ENCODE measurements at regions not wholly inside any gene's neighbourhood (a gene's known extent, or its start where the extent isn't known, plus 50 kb on each side); places are given as distances from the start of the nearest gene placed in this dataset.
A peak's percentile ranks its signal among the peaks of the same experiment; 100 is the strongest.

DNA sequence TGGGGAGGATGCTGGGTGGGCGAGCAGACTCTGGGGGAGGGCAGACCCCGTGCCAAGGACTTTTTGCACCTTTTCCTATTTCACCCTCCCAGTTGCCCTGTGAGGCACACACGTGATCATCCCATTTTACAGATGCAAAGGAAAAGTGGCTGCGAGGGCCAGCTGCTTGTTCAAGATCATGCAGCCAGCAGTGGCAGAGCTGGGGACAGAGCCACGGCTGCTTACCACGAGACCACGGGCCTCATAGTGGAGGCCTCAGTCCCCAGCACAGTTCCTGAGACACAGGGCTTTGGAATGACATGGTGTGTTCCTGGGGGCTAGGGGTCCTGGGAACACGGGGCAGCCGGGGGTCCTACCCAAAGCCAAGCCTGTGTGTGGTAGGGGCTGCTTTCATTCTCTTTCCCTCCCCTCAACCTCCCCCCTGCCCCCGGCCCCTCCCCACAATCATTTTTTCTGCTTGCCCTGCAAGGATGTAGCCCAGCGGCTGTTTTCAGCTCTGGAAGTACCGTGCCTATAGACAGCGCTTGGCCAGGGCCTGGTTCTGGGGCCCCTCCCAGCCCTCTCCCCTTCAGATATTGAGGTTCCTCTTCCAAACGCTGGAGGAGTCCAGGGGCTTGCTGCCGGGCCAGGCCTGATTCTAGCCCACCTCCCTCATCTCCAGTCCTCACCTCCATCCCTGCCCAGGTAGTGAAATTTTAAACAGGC lies 58.5 kb upstream of the IER5L start:
- peak overlapping the region; percentile 84 for H2AFZ ChIP-seq
- in situ Hi-C loops (cut with MboI): no loop called here
- TF ChIP-seq EZH2phosphoT487 (IDR thresholded peaks at IDR 0.05; ENCODE audit: insufficient read depth, low read depth): no peak
- TF ChIP-seq EZH2 (IDR thresholded peaks at IDR 0.05; ENCODE audit: insufficient read depth, poor library complexity, severe bottlenecking): no peak
- no peaks in the 10 kb centered on the region for H3K9me3 ChIP-seq (ENCODE audit: low read depth)
- peak overlapping the region; percentile 22; the same call in 1 of the 2 replicates for H3K9ac ChIP-seq
- H3K4me1 ChIP-seq (ENCODE audit: insufficient read depth): peaks cover 10% of the 10 kb centered on the region
- no peak overlapping the region for H3K27ac ChIP-seq
- H3K27me3 ChIP-seq (replicated peaks; ENCODE audit: insufficient read depth): no peaks in the 10 kb centered on the region
- no peaks in the 10 kb centered on the region for H4K20me1 ChIP-seq (ENCODE audit: insufficient read depth)
- H3K4me2 ChIP-seq (ENCODE audit: unreplicated experiment): peak overlapping the region; percentile 88
- H3K4me3 ChIP-seq: peak overlapping the region; percentile 62
- WGBS, 2 experiments (ENCODE audit: low coverage in 1 of 2, low lambda C conversion rate in 2 of 2, missing lambda C conversion rate in 2 of 2): 62 to 63% methylated on average over 12 to 15 of the region's 15 CpGs
- no peak for DNase-seq
- 0 out of 2 replicates have a peak, but pooled peaks cover 9% of the 10 kb centered on the region for H3F3A ChIP-seq (ENCODE audit: insufficient read depth)
- no peaks in the 10 kb centered on the region for H3K79me2 ChIP-seq (ENCODE audit: insufficient read depth)
- H3K36me3 ChIP-seq (ENCODE audit: low read depth): no peaks in the 10 kb centered on the region
- no peaks in the 10 kb centered on the region for H3K9me2 ChIP-seq (ENCODE audit: insufficient read depth)

GRCh38 chr9:129235931-129236331 lies 57.9 kb upstream of the IER5L start:
- in situ Hi-C loops (cut with MboI): no loop called here
- H2AFZ ChIP-seq: no peak overlapping the region
- 79 to 82% methylated on average over 7 of the region's 7 CpGs for WGBS, 2 experiments (ENCODE audit: low coverage in 1 of 2, low lambda C conversion rate in 2 of 2, missing lambda C conversion rate in 2 of 2)

GRCh38 chr9:129235041-129235930 lies 57.2 kb upstream of the IER5L start:
- no peaks in the 10 kb centered on the region for H3K79me2 ChIP-seq (ENCODE audit: insufficient read depth)
- no peak overlapping the region for H3K27ac ChIP-seq
- H2AFZ ChIP-seq: no peak overlapping the region
- H3K4me1 ChIP-seq (ENCODE audit: insufficient read depth): peaks cover 10% of the 10 kb centered on the region
- no peaks in the 10 kb centered on the region for H3K9me3 ChIP-seq (ENCODE audit: low read depth)
- no peak overlapping the region for H3K4me2 ChIP-seq (ENCODE audit: unreplicated experiment)
- no peak overlapping the region for H3K4me3 ChIP-seq
- no peak overlapping the region for H3K9ac ChIP-seq
- 0 out of 2 replicates have a peak, but pooled peaks cover 9% of the 10 kb centered on the region for H3F3A ChIP-seq (ENCODE audit: insufficient read depth)
- 86 to 89% methylated on average over 18 of the region's 18 CpGs for WGBS, 2 experiments (ENCODE audit: low coverage in 1 of 2, low lambda C conversion rate in 2 of 2, missing lambda C conversion rate in 2 of 2)
- no peaks in the 10 kb centered on the region for H3K27me3 ChIP-seq (replicated peaks; ENCODE audit: insufficient read depth)
- H3K9me2 ChIP-seq (ENCODE audit: insufficient read depth): no peaks in the 10 kb centered on the region
- no peaks in the 10 kb centered on the region for H4K20me1 ChIP-seq (ENCODE audit: insufficient read depth)
- DNase-seq: no peak
- TF ChIP-seq EZH2phosphoT487 (IDR thresholded peaks at IDR 0.05; ENCODE audit: insufficient read depth, low read depth) (no peak), EZH2 (IDR thresholded peaks at IDR 0.05; ENCODE audit: insufficient read depth, poor library complexity, severe bottlenecking) (no peak)
- H3K36me3 ChIP-seq (ENCODE audit: low read depth): no peaks in the 10 kb centered on the region
- in situ Hi-C loops (cut with MboI): no loop called here

More at GRCh38 chr9:129235931-129236331, 57.9 kb upstream of the IER5L start:
- TF ChIP-seq EZH2 (IDR thresholded peaks at IDR 0.05; ENCODE audit: insufficient read depth, poor library complexity, severe bottlenecking) (no peak), EZH2phosphoT487 (IDR thresholded peaks at IDR 0.05; ENCODE audit: insufficient read depth, low read depth) (no peak)
- H3K9ac ChIP-seq: no peak overlapping the region
- no peaks in the 10 kb centered on the region for H4K20me1 ChIP-seq (ENCODE audit: insufficient read depth)
- H3K9me3 ChIP-seq (ENCODE audit: low read depth): no peaks in the 10 kb centered on the region
- DNase-seq: no peak
- H3K27ac ChIP-seq: no peak overlapping the region
- H3K9me2 ChIP-seq (ENCODE audit: insufficient read depth): no peaks in the 10 kb centered on the region
- no peak overlapping the region for H3K4me2 ChIP-seq (ENCODE audit: unreplicated experiment)
- 0 out of 2 replicates have a peak, but pooled peaks cover 9% of the 10 kb centered on the region for H3F3A ChIP-seq (ENCODE audit: insufficient read depth)
- H3K79me2 ChIP-seq (ENCODE audit: insufficient read depth): no peaks in the 10 kb centered on the region
- H3K36me3 ChIP-seq (ENCODE audit: low read depth): no peaks in the 10 kb centered on the region
- H3K4me1 ChIP-seq (ENCODE audit: insufficient read depth): peaks cover 10% of the 10 kb centered on the region
- no peak overlapping the region for H3K4me3 ChIP-seq
- no peaks in the 10 kb centered on the region for H3K27me3 ChIP-seq (replicated peaks; ENCODE audit: insufficient read depth)

DNA sequence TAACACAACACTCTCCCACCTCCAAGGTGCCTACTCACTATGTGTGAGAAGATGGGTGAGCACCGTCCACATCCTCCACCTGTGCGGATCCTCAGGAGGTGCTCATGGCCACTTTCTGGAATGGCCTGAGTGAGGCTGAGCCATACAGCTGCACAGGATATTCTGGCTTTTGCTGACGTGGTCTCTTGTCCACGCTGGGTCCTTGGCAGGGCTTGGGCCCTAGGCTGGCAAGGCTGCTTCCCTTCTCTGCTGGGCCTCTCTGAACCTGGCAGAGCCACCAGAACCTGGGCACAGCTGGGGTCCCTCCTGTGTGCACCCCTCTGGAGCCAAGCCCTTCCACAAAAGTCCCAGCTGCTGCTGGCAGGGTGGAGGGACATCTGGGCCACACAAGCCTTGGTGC lies 56.4 kb upstream of the IER5L start:
- Histone ChIP-seq H3K79me2 (ENCODE audit: insufficient read depth) (no peaks in the 10 kb centered on the region), H3K4me3 (no peak overlapping the region), H2AFZ (no peak overlapping the region), H3K9ac (no peak overlapping the region), H3K4me1 (ENCODE audit: insufficient read depth) (peaks cover 14% of the 10 kb centered on the region), H3K27me3 (replicated peaks; ENCODE audit: insufficient read depth) (no peaks in the 10 kb centered on the region), H3K36me3 (ENCODE audit: low read depth) (no peaks in the 10 kb centered on the region), H3K9me2 (ENCODE audit: insufficient read depth) (no peaks in the 10 kb centered on the region), H3K9me3 (ENCODE audit: low read depth) (no peaks in the 10 kb centered on the region), H3K27ac (no peak overlapping the region), H3F3A (ENCODE audit: insufficient read depth) (0 out of 2 replicates have a peak, but pooled peaks cover 10% of the 10 kb centered on the region), H4K20me1 (ENCODE audit: insufficient read depth) (no peaks in the 10 kb centered on the region), H3K4me2 (ENCODE audit: unreplicated experiment) (no peak overlapping the region)
- DNase-seq: no peak
- WGBS, 2 experiments (ENCODE audit: low coverage in 1 of 2, low lambda C conversion rate in 2 of 2, missing lambda C conversion rate in 2 of 2): 71 to 72% methylated on average over 4 of the region's 4 CpGs
- in situ Hi-C loops (cut with MboI): no loop called here
- TF ChIP-seq EZH2phosphoT487 (IDR thresholded peaks at IDR 0.05; ENCODE audit: insufficient read depth, low read depth): no peak
- TF ChIP-seq EZH2 (IDR thresholded peaks at IDR 0.05; ENCODE audit: insufficient read depth, poor library complexity, severe bottlenecking): no peak

All from GM23248 (cell line).